ENCODE measurements at regions not wholly inside any gene's neighbourhood (a gene's known extent, or its start where the extent isn't known, plus 50 kb on each side); places are given as distances from the start of the nearest gene placed in this dataset.

DNA sequence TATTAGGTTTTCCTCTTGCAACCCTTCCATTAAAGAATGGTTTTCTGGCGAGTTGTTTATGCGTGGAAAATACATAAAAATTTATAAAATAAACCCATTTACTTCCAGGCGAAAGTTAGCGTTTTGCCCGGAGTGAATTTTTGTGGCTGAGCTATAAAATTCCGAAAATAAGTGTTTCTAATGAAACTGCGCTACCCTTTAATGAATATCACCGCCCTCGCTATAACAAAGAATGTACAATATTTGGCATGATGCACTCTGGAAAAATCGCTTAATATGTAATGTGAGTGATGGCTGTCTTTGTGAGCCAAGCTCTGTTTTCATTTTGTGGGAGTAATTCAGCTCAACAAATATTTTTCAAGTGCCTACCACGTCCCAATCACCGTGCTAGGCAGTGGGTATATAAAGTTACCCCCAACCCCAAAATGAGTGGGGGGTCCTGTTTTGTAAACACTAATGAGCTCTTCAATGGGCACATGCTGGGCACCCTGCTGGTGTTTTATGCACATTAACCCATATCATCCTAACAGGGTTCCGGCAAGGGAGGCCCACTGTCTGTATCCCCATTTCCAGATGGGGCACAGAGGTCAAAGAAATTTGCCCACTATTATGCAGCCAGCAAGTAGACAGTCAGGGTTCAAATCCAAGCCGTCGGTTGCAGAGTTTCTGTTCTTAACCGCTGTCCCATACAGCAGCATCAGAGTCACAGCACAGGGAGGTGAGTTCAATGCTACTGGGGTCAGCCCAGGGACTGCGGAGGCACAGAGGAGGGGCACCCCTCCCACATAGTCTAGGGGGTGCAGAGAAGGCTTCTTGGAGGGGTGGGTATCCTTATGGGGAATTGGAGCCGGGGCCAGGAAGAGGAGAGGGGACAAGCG, 65.7 kb upstream of the STX18 start:
- no peak for DNase-seq (ENCODE audit: low spot score)
- TF ChIP-seq, protein P1, sequence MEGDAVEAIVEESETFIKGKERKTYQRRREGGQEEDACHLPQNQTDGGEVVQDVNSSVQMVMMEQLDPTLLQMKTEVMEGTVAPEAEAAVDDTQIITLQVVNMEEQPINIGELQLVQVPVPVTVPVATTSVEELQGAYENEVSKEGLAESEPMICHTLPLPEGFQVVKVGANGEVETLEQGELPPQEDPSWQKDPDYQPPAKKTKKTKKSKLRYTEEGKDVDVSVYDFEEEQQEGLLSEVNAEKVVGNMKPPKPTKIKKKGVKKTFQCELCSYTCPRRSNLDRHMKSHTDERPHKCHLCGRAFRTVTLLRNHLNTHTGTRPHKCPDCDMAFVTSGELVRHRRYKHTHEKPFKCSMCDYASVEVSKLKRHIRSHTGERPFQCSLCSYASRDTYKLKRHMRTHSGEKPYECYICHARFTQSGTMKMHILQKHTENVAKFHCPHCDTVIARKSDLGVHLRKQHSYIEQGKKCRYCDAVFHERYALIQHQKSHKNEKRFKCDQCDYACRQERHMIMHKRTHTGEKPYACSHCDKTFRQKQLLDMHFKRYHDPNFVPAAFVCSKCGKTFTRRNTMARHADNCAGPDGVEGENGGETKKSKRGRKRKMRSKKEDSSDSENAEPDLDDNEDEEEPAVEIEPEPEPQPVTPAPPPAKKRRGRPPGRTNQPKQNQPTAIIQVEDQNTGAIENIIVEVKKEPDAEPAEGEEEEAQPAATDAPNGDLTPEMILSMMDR (IDR thresholded peaks at IDR 0.05; ENCODE audit: extremely low read depth, missing control alignments): no peak

DNA sequence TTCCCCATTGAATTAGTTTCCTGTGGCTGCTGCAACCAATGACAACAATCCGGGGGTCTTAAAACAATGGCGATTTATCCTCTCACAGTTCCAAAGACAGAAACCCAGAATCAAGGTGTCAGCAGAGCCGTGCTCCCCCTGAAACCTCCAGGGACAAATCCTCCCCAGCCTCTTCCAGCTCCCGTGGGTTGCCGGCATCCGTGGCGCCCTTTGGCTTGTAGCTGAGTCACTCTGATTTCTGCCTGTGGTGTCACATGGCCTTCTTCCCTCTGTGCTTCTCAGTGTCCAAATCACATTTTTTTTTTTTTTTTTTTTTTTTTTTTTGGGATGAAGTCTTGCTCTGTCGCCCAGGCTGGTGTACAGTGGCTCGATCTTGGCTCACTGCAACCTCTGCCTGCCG, 64.5 kb upstream of the STX18 start:
- TF ChIP-seq, protein P1 (IDR thresholded peaks at IDR 0.05; ENCODE audit: extremely low read depth, missing control alignments): no peak
- DNase-seq (ENCODE audit: low spot score): no peak

DNA sequence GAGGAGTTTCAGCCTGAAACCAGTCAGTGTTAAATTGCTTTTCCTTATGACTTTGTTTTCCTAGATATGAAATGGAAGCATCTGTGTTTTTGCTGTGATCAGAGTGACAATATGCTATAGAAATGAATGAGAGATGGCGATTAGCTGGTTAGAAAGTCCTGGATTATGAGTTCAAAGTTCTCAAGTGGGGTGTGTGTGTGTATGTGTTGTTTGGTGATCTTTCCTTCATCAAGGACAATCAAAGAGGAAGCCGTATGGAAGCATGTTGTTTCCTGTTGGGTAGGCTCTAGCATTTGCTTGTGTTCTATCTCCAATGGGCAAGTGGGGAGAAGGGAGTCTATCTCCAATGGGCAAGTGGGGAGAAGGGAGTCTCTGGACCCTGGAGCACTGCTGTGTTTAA, 64.0 kb upstream of the STX18 start:
- TF ChIP-seq, protein P1 (IDR thresholded peaks at IDR 0.05; ENCODE audit: extremely low read depth, missing control alignments): no peak
- DNase-seq (ENCODE audit: low spot score): no peak

DNA sequence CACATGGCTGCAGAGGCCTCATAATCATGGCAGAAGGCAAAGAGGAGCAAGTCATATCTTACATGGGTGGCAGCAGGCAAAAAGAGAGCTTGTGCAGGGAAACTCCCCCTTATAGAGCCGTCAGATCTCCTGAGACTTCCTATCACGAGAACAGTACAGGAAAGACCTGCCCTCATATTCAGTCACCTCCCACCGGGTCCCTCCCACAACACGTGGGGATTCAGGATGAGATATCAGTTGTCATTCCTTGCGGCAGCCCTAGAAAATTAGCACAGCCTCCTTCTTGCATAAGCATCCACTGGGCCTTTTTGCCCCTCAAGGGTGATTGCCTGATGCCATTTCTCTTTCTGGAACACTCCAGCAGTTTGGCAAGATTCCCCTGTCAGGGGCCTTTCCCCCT, 61.7 kb upstream of the STX18 start:
- DNase-seq (ENCODE audit: low spot score): no peak
- TF ChIP-seq, protein P1 (IDR thresholded peaks at IDR 0.05; ENCODE audit: extremely low read depth, missing control alignments): no peak

DNA sequence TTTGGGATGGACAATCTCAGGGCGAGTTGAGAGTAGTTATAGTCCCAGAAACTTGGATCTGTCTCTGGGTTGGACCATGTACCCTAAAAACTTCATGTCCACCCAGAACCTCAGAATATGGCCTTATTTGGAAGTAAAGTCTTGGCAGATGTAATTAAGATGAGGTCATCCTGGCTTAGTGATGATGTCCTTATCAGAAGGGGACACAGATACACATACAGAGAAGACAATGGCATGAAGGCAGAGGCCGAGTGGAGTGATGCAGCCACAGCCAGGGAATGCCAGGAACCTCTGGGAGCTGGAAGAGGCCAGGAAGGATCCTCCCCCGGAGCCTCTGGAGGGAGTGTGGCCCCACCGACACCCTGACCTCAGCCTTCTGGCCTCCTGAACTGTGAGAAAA, 61.2 kb upstream of the STX18 start:
- DNase-seq (ENCODE audit: low spot score): no peak
- TF ChIP-seq, protein P1 (IDR thresholded peaks at IDR 0.05; ENCODE audit: extremely low read depth, missing control alignments): no peak

DNA sequence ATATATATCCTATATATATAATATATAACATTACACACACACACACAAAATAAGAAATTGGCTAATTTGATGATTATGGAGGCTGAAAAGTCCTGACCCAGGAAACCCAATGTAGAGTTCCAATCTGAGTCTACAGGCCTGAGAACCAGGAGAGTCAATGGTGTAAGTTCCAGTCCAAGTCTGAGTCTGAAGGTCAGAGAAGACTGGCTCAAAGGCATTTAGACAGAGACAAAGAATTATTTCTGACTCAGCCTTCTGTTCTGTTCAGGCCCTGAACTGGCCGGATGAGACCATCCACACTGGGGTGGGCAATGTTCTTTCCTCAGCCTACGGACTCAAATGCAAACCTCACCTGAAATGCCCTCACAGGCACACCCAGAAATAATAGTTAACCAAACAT, 60.6 kb upstream of the STX18 start:
- TF ChIP-seq, protein P1 (IDR thresholded peaks at IDR 0.05; ENCODE audit: extremely low read depth, missing control alignments): no peak
- DNase-seq (ENCODE audit: low spot score): no peak

DNA sequence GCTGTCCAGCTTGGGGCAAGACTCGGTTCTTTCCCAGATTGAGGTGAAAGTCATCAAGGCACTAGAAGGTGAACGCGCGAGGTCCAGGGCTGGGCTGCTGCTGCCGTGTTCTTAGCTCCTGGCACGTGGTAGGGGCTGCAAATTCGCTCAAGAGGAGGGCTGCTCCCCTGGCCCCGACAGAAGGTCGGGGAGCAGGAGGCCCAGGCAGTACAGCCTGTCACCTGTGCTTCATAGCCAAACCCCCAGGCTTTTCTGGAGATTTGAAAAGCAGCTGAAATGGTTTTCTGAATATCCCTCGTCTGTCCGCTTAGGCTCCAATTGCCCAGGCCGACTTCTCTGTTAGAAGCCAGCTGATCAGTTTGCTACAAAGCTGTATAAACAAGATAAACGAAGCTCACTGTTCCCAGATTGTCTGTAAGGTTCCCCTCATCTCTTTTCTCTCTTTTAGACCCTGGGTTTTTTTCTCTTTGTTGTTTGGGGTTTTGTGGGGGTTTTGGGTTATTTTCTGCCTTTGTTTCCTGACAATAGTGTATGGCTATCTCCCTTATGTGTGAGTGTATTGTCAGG, 60.0 kb upstream of the STX18 start:
- no peak for DNase-seq (ENCODE audit: low spot score)
- TF ChIP-seq, protein P1 (IDR thresholded peaks at IDR 0.05; ENCODE audit: extremely low read depth, missing control alignments): no peak

Measured in GM20000 (cell line).